ENCODE measurements at regions not wholly inside any gene's neighbourhood (a gene's known extent, or its start where the extent isn't known, plus 50 kb on each side); places are given as distances from the start of the nearest gene placed in this dataset.

DNA sequence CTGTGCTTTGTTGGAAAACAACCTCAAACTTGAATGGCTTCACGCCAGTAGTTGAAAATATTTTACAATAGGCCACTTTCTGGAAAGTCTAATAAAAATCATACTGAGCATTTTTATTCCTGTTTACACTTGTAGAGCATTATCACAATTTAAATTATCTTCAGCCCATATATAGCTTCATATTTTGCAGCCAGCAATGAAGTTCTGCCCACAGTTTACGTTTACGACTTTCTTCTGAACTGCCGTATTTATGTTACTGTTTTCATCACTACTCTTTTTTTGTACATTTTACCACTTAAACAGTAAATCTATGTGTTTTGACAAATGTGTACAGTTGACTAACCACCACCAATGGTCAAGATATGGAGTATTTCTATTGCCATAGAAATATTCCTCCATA is 86.2 kb downstream of the COPS8 start:
- TF ChIP-seq POLR2AphosphoS5 (IDR thresholded peaks at IDR 0.05) (no peak), EP300 (IDR thresholded peaks at IDR 0.05) (no peak), POLR2A (IDR thresholded peaks at IDR 0.05) (no peak)
- TF ChIP-seq, protein P1, sequence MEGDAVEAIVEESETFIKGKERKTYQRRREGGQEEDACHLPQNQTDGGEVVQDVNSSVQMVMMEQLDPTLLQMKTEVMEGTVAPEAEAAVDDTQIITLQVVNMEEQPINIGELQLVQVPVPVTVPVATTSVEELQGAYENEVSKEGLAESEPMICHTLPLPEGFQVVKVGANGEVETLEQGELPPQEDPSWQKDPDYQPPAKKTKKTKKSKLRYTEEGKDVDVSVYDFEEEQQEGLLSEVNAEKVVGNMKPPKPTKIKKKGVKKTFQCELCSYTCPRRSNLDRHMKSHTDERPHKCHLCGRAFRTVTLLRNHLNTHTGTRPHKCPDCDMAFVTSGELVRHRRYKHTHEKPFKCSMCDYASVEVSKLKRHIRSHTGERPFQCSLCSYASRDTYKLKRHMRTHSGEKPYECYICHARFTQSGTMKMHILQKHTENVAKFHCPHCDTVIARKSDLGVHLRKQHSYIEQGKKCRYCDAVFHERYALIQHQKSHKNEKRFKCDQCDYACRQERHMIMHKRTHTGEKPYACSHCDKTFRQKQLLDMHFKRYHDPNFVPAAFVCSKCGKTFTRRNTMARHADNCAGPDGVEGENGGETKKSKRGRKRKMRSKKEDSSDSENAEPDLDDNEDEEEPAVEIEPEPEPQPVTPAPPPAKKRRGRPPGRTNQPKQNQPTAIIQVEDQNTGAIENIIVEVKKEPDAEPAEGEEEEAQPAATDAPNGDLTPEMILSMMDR (IDR thresholded peaks at IDR 0.05): no peak
- peak overlapping the region in 3 of 5 donors; percentile 19 to 78 (median 44) for H3K27ac ChIP-seq
- WGBS, 5 donors: 73 to 90% (median 80%) methylated on average over 4 of the region's 4 CpGs
- H3K4me1 ChIP-seq: peaks cover 0 to 7% (median 0%) of the 10 kb centered on the region in 4 donors
- peaks cover 0 to 12% (median 2%) of the 10 kb centered on the region in 4 donors for H3K9me3 ChIP-seq
- no peaks in the 10 kb centered on the region for H3K27me3 ChIP-seq
- H3K36me3 ChIP-seq: no peaks in the 10 kb centered on the region
- no peak overlapping the region for H3K4me3 ChIP-seq
- intact Hi-C loops (cut with DNase I; ENCODE audit: low total_unique reads): no loop called here
- DNase-seq: no peak

DNA sequence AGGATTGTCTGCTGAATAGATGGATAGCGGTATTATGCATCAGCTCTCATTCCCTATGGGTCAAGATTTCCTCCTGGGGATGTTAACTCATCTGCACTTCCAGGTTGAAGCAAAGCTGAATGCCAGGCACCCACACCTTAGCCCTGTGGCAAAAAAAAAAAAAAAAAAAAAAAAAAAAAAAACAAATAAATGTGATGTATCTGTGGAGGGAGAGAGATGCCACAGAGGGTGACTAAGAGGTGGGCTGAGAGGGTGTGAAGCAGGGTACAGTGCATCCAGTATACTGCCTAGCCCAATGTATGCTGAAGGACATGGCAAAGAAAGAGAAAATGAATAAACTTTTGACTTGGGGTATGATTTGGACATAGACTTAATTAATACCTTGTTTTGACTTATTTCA is 91.4 kb downstream of the COPS8 start:
- 88 to 100% (median 96%) methylated on average over 1 of the region's 1 CpG for WGBS, 5 donors
- Histone ChIP-seq H3K27me3 (no peaks in the 10 kb centered on the region), H3K27ac (no peak overlapping the region), H3K4me1 (peaks cover 0 to 5% (median 0%) of the 10 kb centered on the region in 4 donors), H3K9me3 (peaks cover 0 to 7% (median 2%) of the 10 kb centered on the region in 4 donors), H3K4me3 (no peak overlapping the region), H3K36me3 (no peaks in the 10 kb centered on the region)
- no peak for DNase-seq
- no peak for TF ChIP-seq EP300 (IDR thresholded peaks at IDR 0.05)
- TF ChIP-seq POLR2A (IDR thresholded peaks at IDR 0.05): no peak
- no peak for TF ChIP-seq POLR2AphosphoS5 (IDR thresholded peaks at IDR 0.05)
- TF ChIP-seq, protein P1 (IDR thresholded peaks at IDR 0.05): no peak
- intact Hi-C loops (cut with DNase I; ENCODE audit: low total_unique reads): no loop called here

DNA sequence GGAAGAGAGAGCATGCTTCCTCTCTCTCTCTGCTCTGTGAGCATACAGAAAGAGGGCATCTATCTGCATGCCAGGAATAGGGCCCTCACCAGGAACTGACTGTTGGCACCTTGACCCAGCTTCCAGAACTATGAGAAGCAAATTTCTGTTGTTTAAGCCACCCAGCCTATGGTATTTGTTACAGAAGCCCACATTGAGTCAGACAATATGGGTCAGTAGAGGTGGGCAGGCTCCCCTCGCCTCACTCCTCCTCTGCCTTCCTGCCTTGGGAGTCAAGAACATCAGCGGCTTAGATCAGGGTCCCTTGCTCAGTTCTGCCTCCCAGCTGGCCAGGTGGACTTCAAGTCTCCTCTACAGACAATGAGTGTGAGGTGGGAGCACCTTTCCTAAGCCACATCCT is 92.3 kb downstream of the COPS8 start:
- TF ChIP-seq EP300 (IDR thresholded peaks at IDR 0.05) (no peak), POLR2AphosphoS5 (IDR thresholded peaks at IDR 0.05) (no peak), POLR2A (IDR thresholded peaks at IDR 0.05) (no peak)
- DNase-seq: no peak
- Histone ChIP-seq H3K9me3 (peaks cover 0 to 7% (median 2%) of the 10 kb centered on the region in 4 donors), H3K36me3 (no peaks in the 10 kb centered on the region), H3K27me3 (peaks cover 0 to 5% (median 0%) of the 10 kb centered on the region in 3 donors), H3K27ac (peak overlapping the region in 1 of 5 donors; percentile 3), H3K4me3 (no peak overlapping the region), H3K4me1 (no peaks in the 10 kb centered on the region)
- intact Hi-C loops (cut with DNase I; ENCODE audit: low total_unique reads): no loop called here
- 86 to 99% (median 91%) methylated on average over 2 of the region's 2 CpGs for WGBS, 5 donors

DNA sequence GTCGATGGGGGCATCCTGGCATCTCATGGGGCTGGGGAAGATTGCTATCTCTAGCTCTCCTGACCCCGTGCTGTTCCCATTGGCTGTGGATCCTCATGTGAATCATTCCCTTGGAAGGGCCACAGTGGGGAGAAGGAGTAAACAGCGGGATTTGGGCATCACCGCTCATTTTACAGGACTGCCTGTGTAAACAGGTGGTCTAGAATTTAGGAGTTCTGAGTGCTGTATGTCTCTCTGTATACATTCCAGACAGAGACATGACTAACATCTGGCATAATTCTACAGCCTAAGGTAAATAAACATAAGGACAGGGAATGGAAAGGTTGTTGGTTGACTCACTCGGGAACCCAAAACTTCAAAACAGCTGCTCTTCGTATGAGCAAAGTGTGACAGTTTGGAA is 92.7 kb downstream of the COPS8 start:
- intact Hi-C loops (cut with DNase I; ENCODE audit: low total_unique reads): no loop called here
- Histone ChIP-seq H3K4me3 (no peak overlapping the region), H3K27me3 (peaks cover 0 to 5% (median 0%) of the 10 kb centered on the region in 3 donors), H3K4me1 (no peaks in the 10 kb centered on the region), H3K9me3 (peaks cover 0 to 7% (median 2%) of the 10 kb centered on the region in 4 donors), H3K36me3 (no peaks in the 10 kb centered on the region), H3K27ac (peak overlapping the region in 1 of 5 donors; percentile 3)
- no peak for TF ChIP-seq POLR2AphosphoS5 (IDR thresholded peaks at IDR 0.05)
- no peak for TF ChIP-seq POLR2A (IDR thresholded peaks at IDR 0.05)
- DNase-seq: no peak
- 70 to 82% (median 78%) methylated on average over 6 of the region's 6 CpGs for WGBS, 5 donors

DNA sequence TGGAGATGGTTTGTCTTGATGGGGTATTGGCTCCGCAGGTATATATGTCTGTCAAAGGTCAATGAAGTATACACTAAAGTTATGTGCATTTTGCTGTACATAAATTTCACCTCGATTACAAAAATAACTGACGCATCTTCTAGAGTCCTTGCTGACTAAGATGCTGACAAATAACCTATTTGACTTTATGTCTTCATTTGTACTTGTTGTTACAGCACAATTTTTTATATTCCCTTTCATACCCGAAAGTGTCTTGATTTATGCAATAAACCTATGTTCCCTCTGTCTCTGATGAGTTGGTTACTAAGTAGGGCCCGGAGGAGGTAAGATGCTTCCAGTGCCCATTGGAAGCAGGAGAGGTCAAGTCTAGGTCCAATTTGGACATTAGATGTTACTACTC is 93.5 kb downstream of the COPS8 start:
- Histone ChIP-seq H3K9me3 (peaks cover 0 to under 1% (median 0%) of the 10 kb centered on the region in 4 donors), H3K27me3 (peaks cover 0 to 5% (median 0%) of the 10 kb centered on the region in 3 donors), H3K36me3 (no peaks in the 10 kb centered on the region), H3K27ac (no peak overlapping the region), H3K4me1 (no peaks in the 10 kb centered on the region), H3K4me3 (no peak overlapping the region)
- DNase-seq: no peak
- intact Hi-C loops (cut with DNase I; ENCODE audit: low total_unique reads): no loop called here
- TF ChIP-seq, protein P1 (IDR thresholded peaks at IDR 0.05): no peak
- TF ChIP-seq POLR2AphosphoS5 (IDR thresholded peaks at IDR 0.05): no peak
- TF ChIP-seq EP300 (IDR thresholded peaks at IDR 0.05): no peak
- no peak for TF ChIP-seq POLR2A (IDR thresholded peaks at IDR 0.05)
- WGBS, 5 donors: 90 to 95% (median 92%) methylated on average over 5 of the region's 5 CpGs

Measured in stomach (tissue), 8 donors.